ENCODE measurements at regions not wholly inside any gene's neighbourhood (a gene's known extent, or its start where the extent isn't known, plus 50 kb on each side); places are given as distances from the start of the nearest gene placed in this dataset.

DNA sequence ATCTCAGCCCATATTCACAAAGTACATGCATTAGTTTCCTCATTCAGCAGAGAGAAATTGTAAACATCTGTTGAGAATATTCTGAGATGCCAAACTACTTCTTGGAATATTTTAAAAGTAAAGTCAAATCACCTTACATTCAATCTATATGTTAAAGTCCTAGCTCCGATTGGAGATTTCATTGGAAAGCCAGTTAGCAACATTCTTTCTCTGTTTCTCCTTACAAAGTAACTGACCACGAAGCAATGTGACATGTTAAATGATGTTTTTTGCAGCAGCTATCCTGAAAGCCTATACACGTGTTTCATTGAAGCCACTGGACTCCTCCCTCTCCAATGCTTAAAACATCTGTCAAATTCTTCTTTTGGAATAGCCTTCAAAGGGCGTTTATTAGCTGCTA, 379.1 kb upstream of the CCNH start:
- TF ChIP-seq, protein P1, sequence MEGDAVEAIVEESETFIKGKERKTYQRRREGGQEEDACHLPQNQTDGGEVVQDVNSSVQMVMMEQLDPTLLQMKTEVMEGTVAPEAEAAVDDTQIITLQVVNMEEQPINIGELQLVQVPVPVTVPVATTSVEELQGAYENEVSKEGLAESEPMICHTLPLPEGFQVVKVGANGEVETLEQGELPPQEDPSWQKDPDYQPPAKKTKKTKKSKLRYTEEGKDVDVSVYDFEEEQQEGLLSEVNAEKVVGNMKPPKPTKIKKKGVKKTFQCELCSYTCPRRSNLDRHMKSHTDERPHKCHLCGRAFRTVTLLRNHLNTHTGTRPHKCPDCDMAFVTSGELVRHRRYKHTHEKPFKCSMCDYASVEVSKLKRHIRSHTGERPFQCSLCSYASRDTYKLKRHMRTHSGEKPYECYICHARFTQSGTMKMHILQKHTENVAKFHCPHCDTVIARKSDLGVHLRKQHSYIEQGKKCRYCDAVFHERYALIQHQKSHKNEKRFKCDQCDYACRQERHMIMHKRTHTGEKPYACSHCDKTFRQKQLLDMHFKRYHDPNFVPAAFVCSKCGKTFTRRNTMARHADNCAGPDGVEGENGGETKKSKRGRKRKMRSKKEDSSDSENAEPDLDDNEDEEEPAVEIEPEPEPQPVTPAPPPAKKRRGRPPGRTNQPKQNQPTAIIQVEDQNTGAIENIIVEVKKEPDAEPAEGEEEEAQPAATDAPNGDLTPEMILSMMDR (IDR thresholded peaks at IDR 0.05) = no peak
- TF ChIP-seq POLR2A (IDR thresholded peaks at IDR 0.05) = no peak
